ENCODE measurements at regions not wholly inside any gene's neighbourhood (a gene's known extent, or its start where the extent isn't known, plus 50 kb on each side); places are given as distances from the start of the nearest gene placed in this dataset.

GRCh38 chr20:60529149-60529548 is 570.9 kb downstream of the CDH26 start:
- no peak for TF ChIP-seq CTCF (IDR thresholded peaks at IDR 0.05; ENCODE audit: insufficient read depth, low read depth, low read length)
- no peak for TF ChIP-seq EZH2 (IDR thresholded peaks at IDR 0.05; ENCODE audit: insufficient read depth, low read length)

Data from astrocyte (in vitro differentiated cells and primary cell).